ENCODE measurements at regions not wholly inside any gene's neighbourhood (a gene's known extent, or its start where the extent isn't known, plus 50 kb on each side); places are given as distances from the start of the nearest gene placed in this dataset.

- TF ChIP-seq CTCF (IDR thresholded peaks at IDR 0.05; ENCODE audit: low read depth, low read length, poor library complexity, severe bottlenecking) (peak; percentile 48), EZH2phosphoT487 (IDR thresholded peaks at IDR 0.05; ENCODE audit: borderline replicate concordance, low read length) (no peak)
- no peaks in the 10 kb centered on the region for H4K20me1 ChIP-seq (ENCODE audit: control insufficient read depth, insufficient read depth, low read depth, low read length)
- H3K9me2 ChIP-seq (replicated peaks; ENCODE audit: control insufficient read depth, low read length): no peaks in the 10 kb centered on the region
- H3K4me3 ChIP-seq (ENCODE audit: low read length): no peak overlapping the region
- no peaks in the 10 kb centered on the region for H3K9me3 ChIP-seq (ENCODE audit: control insufficient read depth, insufficient read depth, low read length)
- 0 out of 2 replicates have a peak, but pooled peaks cover 5% of the 10 kb centered on the region for H3K27me3 ChIP-seq (ENCODE audit: control insufficient read depth, low read length)
- H3K79me2 ChIP-seq (ENCODE audit: control insufficient read depth, low read length): no peaks in the 10 kb centered on the region
- no peak overlapping the region for H3K27ac ChIP-seq (ENCODE audit: low read depth, low read length)
- H3K4me2 ChIP-seq (ENCODE audit: low read length): no peak overlapping the region
- H3F3A ChIP-seq (ENCODE audit: control insufficient read depth, insufficient read depth): no peaks in the 10 kb centered on the region
- H3K4me1 ChIP-seq (ENCODE audit: control insufficient read depth, low read length): no peaks in the 10 kb centered on the region
- H3K36me3 ChIP-seq (ENCODE audit: control insufficient read depth, low read length): no peaks in the 10 kb centered on the region
Measured at GRCh38 chr18:54679318-54680149, 88.5 kb downstream of the DYNAP start.

GRCh38 chr18:54684784-54685183 is 93.7 kb downstream of the DYNAP start:
- Histone ChIP-seq H3K27me3 (ENCODE audit: control insufficient read depth, low read length) (0 out of 2 replicates have a peak, but pooled peaks cover 3% of the 10 kb centered on the region), H3F3A (ENCODE audit: control insufficient read depth, insufficient read depth) (no peaks in the 10 kb centered on the region), H3K27ac (ENCODE audit: low read depth, low read length) (no peak overlapping the region), H3K4me1 (ENCODE audit: control insufficient read depth, low read length) (no peaks in the 10 kb centered on the region), H3K36me3 (ENCODE audit: control insufficient read depth, low read length) (no peaks in the 10 kb centered on the region), H3K9me2 (replicated peaks; ENCODE audit: control insufficient read depth, low read length) (no peaks in the 10 kb centered on the region), H3K4me3 (ENCODE audit: low read length) (no peak overlapping the region), H3K4me2 (ENCODE audit: low read length) (no peak overlapping the region), H3K9me3 (ENCODE audit: control insufficient read depth, insufficient read depth, low read length) (no peaks in the 10 kb centered on the region), H3K79me2 (ENCODE audit: control insufficient read depth, low read length) (no peaks in the 10 kb centered on the region), H4K20me1 (ENCODE audit: control insufficient read depth, insufficient read depth, low read depth, low read length) (no peaks in the 10 kb centered on the region)
- TF ChIP-seq EZH2phosphoT487 (IDR thresholded peaks at IDR 0.05; ENCODE audit: borderline replicate concordance, low read length) (no peak), CTCF (IDR thresholded peaks at IDR 0.05; ENCODE audit: low read depth, low read length, poor library complexity, severe bottlenecking) (no peak)

GRCh38 chr18:54689319-54689718 is 98.3 kb downstream of the DYNAP start:
- TF ChIP-seq CTCF (IDR thresholded peaks at IDR 0.05; ENCODE audit: low read depth, low read length, poor library complexity, severe bottlenecking) (no peak), EZH2phosphoT487 (IDR thresholded peaks at IDR 0.05; ENCODE audit: borderline replicate concordance, low read length) (no peak)
- Histone ChIP-seq H3K9me3 (ENCODE audit: control insufficient read depth, insufficient read depth, low read length) (no peaks in the 10 kb centered on the region), H3K27me3 (ENCODE audit: control insufficient read depth, low read length) (peaks cover 3% of the 10 kb centered on the region; the same call in 1 of the 2 replicates)

More at GRCh38 chr18:54689319-54689718, 98.3 kb downstream of the DYNAP start:
- Histone ChIP-seq H3K4me3 (ENCODE audit: low read length) (no peak overlapping the region), H3K79me2 (ENCODE audit: control insufficient read depth, low read length) (no peaks in the 10 kb centered on the region), H3K9me2 (replicated peaks; ENCODE audit: control insufficient read depth, low read length) (no peaks in the 10 kb centered on the region), H3K4me1 (ENCODE audit: control insufficient read depth, low read length) (no peaks in the 10 kb centered on the region), H4K20me1 (ENCODE audit: control insufficient read depth, insufficient read depth, low read depth, low read length) (no peaks in the 10 kb centered on the region), H3K36me3 (ENCODE audit: control insufficient read depth, low read length) (no peaks in the 10 kb centered on the region), H3K27ac (ENCODE audit: low read depth, low read length) (no peak overlapping the region), H3F3A (ENCODE audit: control insufficient read depth, insufficient read depth) (no peaks in the 10 kb centered on the region), H3K4me2 (ENCODE audit: low read length) (no peak overlapping the region)
